HG02938 (cell line): ENCODE measurements at regions not wholly inside any gene's neighbourhood (a gene's known extent, or its start where the extent isn't known, plus 50 kb on each side); places are given as distances from the start of the nearest gene placed in this dataset.

Source experiments
- ATAC-seq: cut with Tn5 transposase; IDR thresholded peaks from one replicate; pipeline ENCODE4 v1.9.1; 2021; ENCODE audit warnings: mild to moderate bottlenecking, moderate library complexity; ENCODE audit not compliant: unreplicated experiment

GRCh38 chr6:113425977-113426660 is 431.0 kb upstream of the MARCKS start:
- no peak for ATAC-seq

- no peak for ATAC-seq
Observed at GRCh38 chr6:113427617-113428016, 429.5 kb upstream of the MARCKS start.

- ATAC-seq, result no peak
Observed at GRCh38 chr6:113428702-113429101, 428.4 kb upstream of the MARCKS start.

- ATAC-seq, result no peak
Observed at GRCh38 chr6:113432521-113433334, 424.4 kb upstream of the MARCKS start.

GRCh38 chr6:113433335-113433991 is 423.7 kb upstream of the MARCKS start:
- ATAC-seq, result no peak

- no peak for ATAC-seq
Observed at GRCh38 chr6:113434641-113435040, 422.5 kb upstream of the MARCKS start.

GRCh38 chr6:113437566-113437965 is 419.6 kb upstream of the MARCKS start:
- ATAC-seq, result no peak

GRCh38 chr6:113439866-113440265 is 417.3 kb upstream of the MARCKS start:
- no peak for ATAC-seq

- no peak for ATAC-seq
Observed at GRCh38 chr6:113442040-113442439, 415.1 kb upstream of the MARCKS start.

GRCh38 chr6:113445201-113445600 is 411.9 kb upstream of the MARCKS start:
- no peak for ATAC-seq

GRCh38 chr6:113447088-113447831 is 409.9 kb upstream of the MARCKS start:
- ATAC-seq, result no peak

GRCh38 chr6:113449051-113449450 is 408.1 kb upstream of the MARCKS start:
- ATAC-seq, result no peak

- ATAC-seq, result no peak
Observed at GRCh38 chr6:113450061-113450465, 407.1 kb upstream of the MARCKS start.

GRCh38 chr6:113451049-113451448 is 406.1 kb upstream of the MARCKS start:
- ATAC-seq, result no peak

GRCh38 chr6:113457198-113457597 is 399.9 kb upstream of the MARCKS start:
- no peak for ATAC-seq

- ATAC-seq, result no peak
Observed at GRCh38 chr6:113457751-113458150, 399.4 kb upstream of the MARCKS start.

- no peak for ATAC-seq
Observed at GRCh38 chr6:113458368-113459010, 398.7 kb upstream of the MARCKS start.

GRCh38 chr6:113461153-113461932 is 395.8 kb upstream of the MARCKS start:
- no peak for ATAC-seq

- ATAC-seq, result no peak
Observed at GRCh38 chr6:113464536-113464935, 392.6 kb upstream of the MARCKS start.

- no peak for ATAC-seq
Observed at GRCh38 chr6:113464960-113465359, 392.2 kb upstream of the MARCKS start.
